HFF-Myc (cell line): ENCODE measurements at regions not wholly inside any gene's neighbourhood (a gene's known extent, or its start where the extent isn't known, plus 50 kb on each side); places are given as distances from the start of the nearest gene placed in this dataset.

Experiments used
- DNase-seq: peaks from one replicate; pipeline ENCODE4 v3.0.0-alpha.2; 2011; ENCODE audit warnings: low read depth; ENCODE audit errors: extremely low read depth
- H3K4me3 ChIP-seq: replicated peaks from 2 replicates; pipeline ENCODE4 v1.5.1; 2011; ENCODE audit warnings: low read depth, mild to moderate bottlenecking, control low read depth, low read length
- CTCF ChIP-seq: IDR thresholded peaks from 2 replicates; pipeline ENCODE4 v1.5.1; 2012; ENCODE audit warnings: mild to moderate bottlenecking, low read depth, low read length, control low read depth; ENCODE audit errors: missing control alignments

- no peak for DNase-seq
- TF ChIP-seq CTCF: no peak
- no peak overlapping the region for H3K4me3 ChIP-seq
Observed at GRCh38 chr5:34509392-34509791, 146.7 kb upstream of the RAI14 start.

- no peak overlapping the region for H3K4me3 ChIP-seq
- TF ChIP-seq CTCF: no peak
- DNase-seq: no peak
Observed at GRCh38 chr5:34510002-34510401, 146.1 kb upstream of the RAI14 start.

- DNase-seq: no peak
- TF ChIP-seq CTCF: no peak
- no peak overlapping the region for H3K4me3 ChIP-seq
Observed at GRCh38 chr5:34511063-34511462, 145.1 kb upstream of the RAI14 start.

- TF ChIP-seq CTCF: no peak
- DNase-seq: no peak
- H3K4me3 ChIP-seq: no peak overlapping the region
Observed at GRCh38 chr5:34511481-34511880, 144.6 kb upstream of the RAI14 start.

GRCh38 chr5:34511915-34512314 is 144.2 kb upstream of the RAI14 start:
- H3K4me3 ChIP-seq: no peak overlapping the region
- no peak for TF ChIP-seq CTCF
- no peak for DNase-seq

GRCh38 chr5:34516166-34516565 is 140.0 kb upstream of the RAI14 start:
- TF ChIP-seq CTCF: no peak
- no peak overlapping the region for H3K4me3 ChIP-seq

GRCh38 chr5:34516686-34517085 is 139.4 kb upstream of the RAI14 start:
- H3K4me3 ChIP-seq: no peak overlapping the region
- DNase-seq: no peak
- TF ChIP-seq CTCF: no peak

More at GRCh38 chr5:34516166-34516565, 140.0 kb upstream of the RAI14 start:
- no peak for DNase-seq
